OCI-LY7 (cell line): ENCODE measurements at regions not wholly inside any gene's neighbourhood (a gene's known extent, or its start where the extent isn't known, plus 50 kb on each side); places are given as distances from the start of the nearest gene placed in this dataset.

Experiments used
- CTCF ChIP-seq: fragments of 200-600 bp; sonication (generic); conservative IDR thresholded peaks from 2 replicates; pipeline ENCODE4 v1.5.1; 2014; ENCODE audit warnings: mild to moderate bottlenecking, antibody characterized with exemption, low read length, moderate library complexity, mixed read lengths
- EZH2phosphoT487 ChIP-seq: fragments of 200-600 bp; sonication (generic); IDR thresholded peaks from 2 replicates; pipeline ENCODE4 v1.6.1; 2018; ENCODE audit warnings: low read depth, borderline replicate concordance, mild to moderate bottlenecking, mixed run types, antibody characterized with exemption, low read length, moderate library complexity, mixed read lengths

- no peak for TF ChIP-seq CTCF
- no peak for TF ChIP-seq EZH2phosphoT487
Measured at GRCh38 chr11:115652496-115652895, 148.3 kb upstream of the CADM1 start.
